ENCODE measurements at regions not wholly inside any gene's neighbourhood (a gene's known extent, or its start where the extent isn't known, plus 50 kb on each side); places are given as distances from the start of the nearest gene placed in this dataset.
"Not testable (repeated sequence)": the region's sequence is repeated elsewhere in the genome, so short reads cannot be mapped to it uniquely, and the experiment has no call there.

GRCh38 chr2:82233806-82234205 is 1929.3 kb upstream of the LRRTM1 start:
- DNase-seq (ENCODE audit: low read depth): no peak

GRCh38 chr2:82230406-82230805 is 1925.9 kb upstream of the LRRTM1 start:
- DNase-seq (ENCODE audit: low read depth): no peak

GRCh38 chr2:82226441-82226840 is 1921.9 kb upstream of the LRRTM1 start:
- DNase-seq (ENCODE audit: low read depth): no peak

- no peak for DNase-seq (ENCODE audit: low read depth)
These were observed 1919.9 kb upstream of the LRRTM1 start for GRCh38 chr2:82224301-82224940.

GRCh38 chr2:82215212-82215611 is 1910.7 kb upstream of the LRRTM1 start:
- no peak for DNase-seq (ENCODE audit: low read depth)

- DNase-seq (ENCODE audit: low read depth): no peak
These were observed 1894.9 kb upstream of the LRRTM1 start for GRCh38 chr2:82199493-82199852.

GRCh38 chr2:82198809-82199492 is 1894.4 kb upstream of the LRRTM1 start:
- DNase-seq (ENCODE audit: low read depth): no peak

- no peak for DNase-seq (ENCODE audit: low read depth)
These were observed 1877.7 kb upstream of the LRRTM1 start for GRCh38 chr2:82182270-82182669.

- not testable (repeated sequence) for DNase-seq (ENCODE audit: low read depth)
These were observed 1870.7 kb upstream of the LRRTM1 start for GRCh38 chr2:82175210-82175609.

- no peak for DNase-seq (ENCODE audit: low read depth)
These were observed 1867.9 kb upstream of the LRRTM1 start for GRCh38 chr2:82172483-82172882.

- DNase-seq (ENCODE audit: low read depth): no peak
These were observed 1864.8 kb upstream of the LRRTM1 start for GRCh38 chr2:82169379-82169778.

GRCh38 chr2:82165377-82165776 is 1860.8 kb upstream of the LRRTM1 start:
- DNase-seq (ENCODE audit: low read depth): no peak

- DNase-seq (ENCODE audit: low read depth): no peak
These were observed 1853.6 kb upstream of the LRRTM1 start for GRCh38 chr2:82158150-82158549.

- no peak for DNase-seq (ENCODE audit: low read depth)
These were observed 1850.9 kb upstream of the LRRTM1 start for GRCh38 chr2:82155469-82155868.

- no peak for DNase-seq (ENCODE audit: low read depth)
These were observed 1838.8 kb upstream of the LRRTM1 start for GRCh38 chr2:82143343-82143742.

GRCh38 chr2:82139979-82140611 is 1835.5 kb upstream of the LRRTM1 start:
- no peak for DNase-seq (ENCODE audit: low read depth)

- no peak for DNase-seq (ENCODE audit: low read depth)
These were observed 1832.9 kb upstream of the LRRTM1 start for GRCh38 chr2:82137441-82137840.

GRCh38 chr2:82128051-82128450 is 1823.5 kb upstream of the LRRTM1 start:
- no peak for DNase-seq (ENCODE audit: low read depth)

- no peak for DNase-seq (ENCODE audit: low read depth)
These were observed 1820.1 kb upstream of the LRRTM1 start for GRCh38 chr2:82124629-82125028.

- DNase-seq (ENCODE audit: low read depth): no peak
These were observed 1816.1 kb upstream of the LRRTM1 start for GRCh38 chr2:82120654-82121053.

GRCh38 chr2:82120115-82120514 is 1815.6 kb upstream of the LRRTM1 start:
- no peak for DNase-seq (ENCODE audit: low read depth)

- no peak for DNase-seq (ENCODE audit: low read depth)
These were observed 1804.9 kb upstream of the LRRTM1 start for GRCh38 chr2:82109418-82109817.

- no peak for DNase-seq (ENCODE audit: low read depth)
These were observed 1794.1 kb upstream of the LRRTM1 start for GRCh38 chr2:82098617-82099016.

- DNase-seq (ENCODE audit: low read depth): no peak
These were observed 1785.0 kb upstream of the LRRTM1 start for GRCh38 chr2:82089518-82089917.
